ENCODE measurements at regions not wholly inside any gene's neighbourhood (a gene's known extent, or its start where the extent isn't known, plus 50 kb on each side); places are given as distances from the start of the nearest gene placed in this dataset.

GRCh38 chr14:101435546-101435945 is 125.7 kb upstream of the DIO3 start:
- no peak for DNase-seq

- DNase-seq: no peak
These were observed 122.3 kb upstream of the DIO3 start for GRCh38 chr14:101439023-101439422.

GRCh38 chr14:101440496-101440895 is 120.8 kb upstream of the DIO3 start:
- DNase-seq: no peak

GRCh38 chr14:101441710-101442109 is 119.6 kb upstream of the DIO3 start:
- DNase-seq: no peak

GRCh38 chr14:101442451-101442850 is 118.8 kb upstream of the DIO3 start:
- peak; percentile 77 for DNase-seq

- DNase-seq: no peak
These were observed 117.2 kb upstream of the DIO3 start for GRCh38 chr14:101444116-101444515.

GRCh38 chr14:101445278-101445677 is 116.0 kb upstream of the DIO3 start:
- DNase-seq: no peak

GRCh38 chr14:101446387-101446969 is 114.8 kb upstream of the DIO3 start:
- no peak for DNase-seq

- no peak for DNase-seq
These were observed 112.2 kb upstream of the DIO3 start for GRCh38 chr14:101449114-101449513.

- DNase-seq: no peak
These were observed 110.1 kb upstream of the DIO3 start for GRCh38 chr14:101451166-101451565.

GRCh38 chr14:101453225-101453624 is 108.1 kb upstream of the DIO3 start:
- DNase-seq: no peak

- DNase-seq: no peak
These were observed 107.1 kb upstream of the DIO3 start for GRCh38 chr14:101454229-101454628.

GRCh38 chr14:101456246-101457175 is 104.8 kb upstream of the DIO3 start:
- DNase-seq: no peak

GRCh38 chr14:101457301-101457935 is 103.9 kb upstream of the DIO3 start:
- DNase-seq: no peak

- no peak for DNase-seq
These were observed 103.2 kb upstream of the DIO3 start for GRCh38 chr14:101457936-101458740.

GRCh38 chr14:101458741-101459550 is 102.3 kb upstream of the DIO3 start:
- DNase-seq: no peak

- no peak for DNase-seq
These were observed 101.8 kb upstream of the DIO3 start for GRCh38 chr14:101459551-101459900.

- no peak for DNase-seq
These were observed 100.8 kb upstream of the DIO3 start for GRCh38 chr14:101460521-101460920.

GRCh38 chr14:101460986-101461750 is 100.1 kb upstream of the DIO3 start:
- no peak for DNase-seq

- DNase-seq: no peak
These were observed 99.4 kb upstream of the DIO3 start for GRCh38 chr14:101461891-101462290.
